GM12878 (cell line): ENCODE measurements at regions not wholly inside any gene's neighbourhood (a gene's known extent, or its start where the extent isn't known, plus 50 kb on each side); places are given as distances from the start of the nearest gene placed in this dataset.

Experiments
- ATAC-seq: fragments of 200-7000 bp; cut with Tn5 transposase; 3 replicates; pipeline ENCODE4 v1.9.1; 2020; ENCODE audit warnings: mild to moderate bottlenecking, moderate library complexity
- BruUV-seq: library from RNA; stranded (reverse); fragments of 400-500 nt; replicated peaks from 2 replicates; lab custom pipeline; 2021; lab: Mats Ljungman, UMichigan
- CTCF ChIA-PET: fragments of 300-600 bp; sonication (Branson Sonifier 250); formaldehyde crosslinking; extraction: SDS; loops from one replicate; lab custom pipeline; 2021; ENCODE audit warnings: inconsistent platforms; lab: Yijun Ruan, JAX
- POLR2A ChIA-PET: fragments of 350-600 bp; formaldehyde crosslinking; extraction: SDS; loops from one replicate; lab custom pipeline; 2021; ENCODE audit warnings: inconsistent platforms; lab: Charles Lee
- RAD21 ChIA-PET: fragments of 300-600 bp; sonication (Branson Sonifier 250); formaldehyde crosslinking; loops from one replicate; lab custom pipeline; 2023; ENCODE audit warnings: antibody characterized with exemption; ENCODE audit not compliant: unreplicated experiment; lab: Charles Lee
- SMC1A ChIA-PET: fragments of 300-600 bp; sonication (Branson Sonifier 250); formaldehyde crosslinking; loops from one replicate; lab custom pipeline; 2023; ENCODE audit not compliant: unreplicated experiment, uncharacterized antibody; lab: Charles Lee
- DNase-seq: peaks from one replicate; pipeline ENCODE4 v3.0.0-alpha.2; 2011; ENCODE audit warnings: low read depth, low spot score
- FAIRE-seq: peaks from 3 replicates; lab custom pipeline; 2011; peaks lifted over from hg19 to GRCh38; lab: Jason Lieb, UNC
- H2AFZ ChIP-seq: 2 replicates; pipeline ENCODE4 v1.6.0; 2011; ENCODE audit warnings: low read depth, low read length, control low read depth; ENCODE audit not compliant: control insufficient read depth
- H3K27ac ChIP-seq: 2 replicates; pipeline ENCODE4 v1.5.1; 2011; ENCODE audit warnings: control low read depth; ENCODE audit not compliant: control insufficient read depth, insufficient read depth
- H3K27me3 ChIP-seq, 2 experiments: replicated peaks in 1 of 2; 2 replicates each; pipeline versions ENCODE4 v1.6.0 to v1.6.1; 2011; ENCODE audit warnings: low read length in 1 of 2; ENCODE audit not compliant: control insufficient read depth in 2 of 2, insufficient read depth in 2 of 2
- H3K36me3 ChIP-seq, 2 experiments: 2 replicates each; pipeline ENCODE4 v1.5.1; 2011; ENCODE audit warnings: low read length in 1 of 2; ENCODE audit not compliant: control insufficient read depth in 2 of 2, insufficient read depth in 2 of 2
- H3K4me1 ChIP-seq: 2 replicates; pipeline ENCODE4 v1.6.1; 2011; ENCODE audit warnings: mild to moderate bottlenecking, low read length, moderate library complexity, mixed read lengths; ENCODE audit not compliant: control insufficient read depth, insufficient read depth
- H3K4me2 ChIP-seq: 2 replicates; pipeline ENCODE4 v1.6.0; 2011; ENCODE audit warnings: control low read depth; ENCODE audit not compliant: control insufficient read depth, insufficient read depth
- H3K4me3 ChIP-seq: fragments of 200-600 bp; sonication (generic); 2 replicates; pipeline ENCODE4 v1.5.1; 2016
- H3K79me2 ChIP-seq: 2 replicates; pipeline ENCODE4 v1.6.0; 2011; ENCODE audit warnings: low read length; ENCODE audit not compliant: control insufficient read depth, insufficient read depth
- H3K9ac ChIP-seq: 2 replicates; pipeline ENCODE4 v1.8.0; 2011; ENCODE audit warnings: low read length, control low read depth, mixed read lengths; ENCODE audit not compliant: control insufficient read depth, insufficient read depth
- H3K9me3 ChIP-seq: replicated peaks from 3 replicates; pipeline ENCODE4 v1.5.1; 2011; ENCODE audit warnings: mild to moderate bottlenecking, low read length; ENCODE audit not compliant: control insufficient read depth, insufficient read depth
- H4K20me1 ChIP-seq: 2 replicates; pipeline ENCODE4 v1.6.0; 2011; ENCODE audit not compliant: control insufficient read depth, insufficient read depth
- EZH2 ChIP-seq: IDR thresholded peaks from 2 replicates; pipeline ENCODE4 v1.6.1; 2012; ENCODE audit warnings: low read depth, mild to moderate bottlenecking, control low read depth, inconsistent platforms, low read length, borderline replicate concordance; ENCODE audit not compliant: control insufficient read depth
- PAX8 ChIP-seq: fragments of 450-650 bp; IDR thresholded peaks from 2 replicates; pipeline ENCODE4 v1.6.1; 2017; ENCODE audit warnings: mild to moderate bottlenecking, moderate library complexity
- POLR2AphosphoS5 ChIP-seq: IDR thresholded peaks from 2 replicates; pipeline ENCODE4 v1.6.1; 2011; ENCODE audit warnings: mild to moderate bottlenecking, low read length, inconsistent platforms
- RB1 ChIP-seq: fragments of 450-650 bp; formaldehyde crosslinking; IDR thresholded peaks from 2 replicates; pipeline ENCODE4 v1.6.1; 2017; ENCODE audit warnings: mild to moderate bottlenecking, borderline replicate concordance
- SUPT20H ChIP-seq: IDR thresholded peaks from 2 replicates; pipeline ENCODE4 v1.6.1; 2011; ENCODE audit warnings: low read depth, mild to moderate bottlenecking, low read length, moderate library complexity, borderline replicate concordance; ENCODE audit not compliant: control insufficient read depth
- WGBS: methylation state at CpG from one replicate; pipeline ENCODE4 v1.1.6; 2016; ENCODE audit warnings: low lambda C conversion rate; ENCODE audit not compliant: insufficient replicate concordance, insufficient coverage; ENCODE audit errors: missing lambda C conversion rate; 5-methylcytosine and 5-hydroxymethylcytosine counted together
- in situ Hi-C: fragments of 300-500 bp; cut with MboI; formaldehyde crosslinking; loops from 9 replicates; pipeline ENCODE4 v1.14.3; 2018; ENCODE audit warnings: mixed read lengths
- intact Hi-C: fragments of 100-400 bp; cut with micrococcal nuclease; formaldehyde crosslinking; loops from one replicate; pipeline ENCODE4 v1.14.2; 2022; ENCODE audit not compliant: unreplicated experiment
- TF ChIP-seq, protein P1 (sequence below): fragments of 450-650 bp; IDR thresholded peaks from 2 replicates; pipeline ENCODE4 v1.6.1; 2017; ENCODE audit warnings: antibody characterized with exemption, mild to moderate bottlenecking, moderate library complexity
- TF ChIP-seq, protein P2 (sequence below): IDR thresholded peaks from 2 replicates; pipeline ENCODE4 v1.6.1; 2012; ENCODE audit warnings: mild to moderate bottlenecking, low read depth, low read length
- TF ChIP-seq, protein P3 (sequence below): fragments of 450-650 bp; IDR thresholded peaks from 2 replicates; pipeline ENCODE4 v1.6.1; 2016; ENCODE audit warnings: mild to moderate bottlenecking

DNA sequence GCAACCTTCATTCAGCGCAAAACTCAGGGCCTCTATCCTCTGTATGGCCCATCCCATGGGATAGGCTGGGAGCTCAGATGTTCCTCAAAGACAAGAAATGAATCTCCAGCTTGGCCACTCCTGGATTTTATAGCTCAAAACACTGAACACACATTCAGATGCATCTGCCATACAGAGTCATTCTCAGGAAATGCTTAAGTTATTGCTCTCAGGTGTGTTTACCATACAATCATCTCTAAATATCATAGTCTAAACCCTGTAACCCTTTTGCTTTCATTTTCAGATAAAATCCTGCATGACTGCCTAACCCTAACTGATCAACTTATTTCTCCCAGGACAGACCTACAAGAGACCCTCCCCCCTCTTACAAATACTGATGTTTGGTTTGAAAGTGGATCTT lies 140.9 kb upstream of the FMR1 start (continued):
- TF ChIP-seq, protein P1, sequence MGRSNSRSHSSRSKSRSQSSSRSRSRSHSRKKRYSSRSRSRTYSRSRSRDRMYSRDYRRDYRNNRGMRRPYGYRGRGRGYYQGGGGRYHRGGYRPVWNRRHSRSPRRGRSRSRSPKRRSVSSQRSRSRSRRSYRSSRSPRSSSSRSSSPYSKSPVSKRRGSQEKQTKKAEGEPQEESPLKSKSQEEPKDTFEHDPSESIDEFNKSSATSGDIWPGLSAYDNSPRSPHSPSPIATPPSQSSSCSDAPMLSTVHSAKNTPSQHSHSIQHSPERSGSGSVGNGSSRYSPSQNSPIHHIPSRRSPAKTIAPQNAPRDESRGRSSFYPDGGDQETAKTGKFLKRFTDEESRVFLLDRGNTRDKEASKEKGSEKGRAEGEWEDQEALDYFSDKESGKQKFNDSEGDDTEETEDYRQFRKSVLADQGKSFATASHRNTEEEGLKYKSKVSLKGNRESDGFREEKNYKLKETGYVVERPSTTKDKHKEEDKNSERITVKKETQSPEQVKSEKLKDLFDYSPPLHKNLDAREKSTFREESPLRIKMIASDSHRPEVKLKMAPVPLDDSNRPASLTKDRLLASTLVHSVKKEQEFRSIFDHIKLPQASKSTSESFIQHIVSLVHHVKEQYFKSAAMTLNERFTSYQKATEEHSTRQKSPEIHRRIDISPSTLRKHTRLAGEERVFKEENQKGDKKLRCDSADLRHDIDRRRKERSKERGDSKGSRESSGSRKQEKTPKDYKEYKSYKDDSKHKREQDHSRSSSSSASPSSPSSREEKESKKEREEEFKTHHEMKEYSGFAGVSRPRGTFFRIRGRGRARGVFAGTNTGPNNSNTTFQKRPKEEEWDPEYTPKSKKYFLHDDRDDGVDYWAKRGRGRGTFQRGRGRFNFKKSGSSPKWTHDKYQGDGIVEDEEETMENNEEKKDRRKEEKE: no peak
- TF ChIP-seq RB1: no peak

DNA sequence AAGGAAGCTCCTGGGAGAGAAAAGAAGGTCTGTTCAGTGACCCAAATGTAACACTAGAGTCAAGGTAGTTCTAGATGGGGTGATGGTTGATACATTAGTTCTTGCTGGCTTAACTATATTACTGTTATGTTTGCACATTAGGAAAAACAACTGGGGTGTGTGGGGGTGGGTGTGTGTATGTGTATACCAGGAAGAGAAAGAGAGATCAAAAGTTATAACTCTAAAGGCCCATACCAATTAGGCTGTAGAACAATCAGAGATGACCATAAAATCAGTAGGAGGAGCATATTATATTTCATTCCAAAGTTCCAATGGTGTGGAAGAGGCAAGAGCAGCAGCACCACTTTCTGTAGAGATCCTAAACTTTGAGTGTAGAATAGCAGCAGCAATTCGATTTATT lies 134.7 kb upstream of the FMR1 start:
- ChIA-PET POLR2A (no interaction called here), RAD21 (no interaction called here), CTCF (no interaction called here), SMC1A (no interaction called here)
- H2AFZ ChIP-seq: no peak overlapping the region
- H3K27ac ChIP-seq: no peak overlapping the region
- ATAC-seq (no peak), FAIRE-seq (no peak), DNase-seq (no peak)
- BruUV-seq: no TSS peak
- H3K79me2 ChIP-seq: no peaks in the 10 kb centered on the region
- intact Hi-C loops (no loop called here), in situ Hi-C loops (no loop called here)
- H3K4me2 ChIP-seq: no peak overlapping the region
- H3K36me3 ChIP-seq: no peaks in the 10 kb centered on the region
- TF ChIP-seq EZH2 (no peak), SUPT20H (no peak), POLR2AphosphoS5 (no peak), PAX8 (no peak)
- TF ChIP-seq, protein P2, sequence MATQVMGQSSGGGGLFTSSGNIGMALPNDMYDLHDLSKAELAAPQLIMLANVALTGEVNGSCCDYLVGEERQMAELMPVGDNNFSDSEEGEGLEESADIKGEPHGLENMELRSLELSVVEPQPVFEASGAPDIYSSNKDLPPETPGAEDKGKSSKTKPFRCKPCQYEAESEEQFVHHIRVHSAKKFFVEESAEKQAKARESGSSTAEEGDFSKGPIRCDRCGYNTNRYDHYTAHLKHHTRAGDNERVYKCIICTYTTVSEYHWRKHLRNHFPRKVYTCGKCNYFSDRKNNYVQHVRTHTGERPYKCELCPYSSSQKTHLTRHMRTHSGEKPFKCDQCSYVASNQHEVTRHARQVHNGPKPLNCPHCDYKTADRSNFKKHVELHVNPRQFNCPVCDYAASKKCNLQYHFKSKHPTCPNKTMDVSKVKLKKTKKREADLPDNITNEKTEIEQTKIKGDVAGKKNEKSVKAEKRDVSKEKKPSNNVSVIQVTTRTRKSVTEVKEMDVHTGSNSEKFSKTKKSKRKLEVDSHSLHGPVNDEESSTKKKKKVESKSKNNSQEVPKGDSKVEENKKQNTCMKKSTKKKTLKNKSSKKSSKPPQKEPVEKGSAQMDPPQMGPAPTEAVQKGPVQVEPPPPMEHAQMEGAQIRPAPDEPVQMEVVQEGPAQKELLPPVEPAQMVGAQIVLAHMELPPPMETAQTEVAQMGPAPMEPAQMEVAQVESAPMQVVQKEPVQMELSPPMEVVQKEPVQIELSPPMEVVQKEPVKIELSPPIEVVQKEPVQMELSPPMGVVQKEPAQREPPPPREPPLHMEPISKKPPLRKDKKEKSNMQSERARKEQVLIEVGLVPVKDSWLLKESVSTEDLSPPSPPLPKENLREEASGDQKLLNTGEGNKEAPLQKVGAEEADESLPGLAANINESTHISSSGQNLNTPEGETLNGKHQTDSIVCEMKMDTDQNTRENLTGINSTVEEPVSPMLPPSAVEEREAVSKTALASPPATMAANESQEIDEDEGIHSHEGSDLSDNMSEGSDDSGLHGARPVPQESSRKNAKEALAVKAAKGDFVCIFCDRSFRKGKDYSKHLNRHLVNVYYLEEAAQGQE: no peak
- TF ChIP-seq, protein P3, sequence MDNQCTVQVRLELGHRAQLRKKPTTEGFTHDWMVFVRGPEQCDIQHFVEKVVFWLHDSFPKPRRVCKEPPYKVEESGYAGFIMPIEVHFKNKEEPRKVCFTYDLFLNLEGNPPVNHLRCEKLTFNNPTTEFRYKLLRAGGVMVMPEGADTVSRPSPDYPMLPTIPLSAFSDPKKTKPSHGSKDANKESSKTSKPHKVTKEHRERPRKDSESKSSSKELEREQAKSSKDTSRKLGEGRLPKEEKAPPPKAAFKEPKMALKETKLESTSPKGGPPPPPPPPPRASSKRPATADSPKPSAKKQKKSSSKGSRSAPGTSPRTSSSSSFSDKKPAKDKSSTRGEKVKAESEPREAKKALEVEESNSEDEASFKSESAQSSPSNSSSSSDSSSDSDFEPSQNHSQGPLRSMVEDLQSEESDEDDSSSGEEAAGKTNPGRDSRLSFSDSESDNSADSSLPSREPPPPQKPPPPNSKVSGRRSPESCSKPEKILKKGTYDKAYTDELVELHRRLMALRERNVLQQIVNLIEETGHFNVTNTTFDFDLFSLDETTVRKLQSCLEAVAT: no peak
- no peak overlapping the region for H3K9ac ChIP-seq
- no peaks in the 10 kb centered on the region for H4K20me1 ChIP-seq
- H3K9me3 ChIP-seq: no peaks in the 10 kb centered on the region
- H3K27me3 ChIP-seq: no peaks in the 10 kb centered on the region
- H3K4me1 ChIP-seq: no peaks in the 10 kb centered on the region
- no peak overlapping the region for H3K4me3 ChIP-seq
- 0% methylated on average over 1 of the region's 1 CpG for WGBS
